ENCODE measurements at regions not wholly inside any gene's neighbourhood (a gene's known extent, or its start where the extent isn't known, plus 50 kb on each side); places are given as distances from the start of the nearest gene placed in this dataset.
"Not testable (repeated sequence)": the region's sequence is repeated elsewhere in the genome, so short reads cannot be mapped to it uniquely, and the experiment has no call there.

DNA sequence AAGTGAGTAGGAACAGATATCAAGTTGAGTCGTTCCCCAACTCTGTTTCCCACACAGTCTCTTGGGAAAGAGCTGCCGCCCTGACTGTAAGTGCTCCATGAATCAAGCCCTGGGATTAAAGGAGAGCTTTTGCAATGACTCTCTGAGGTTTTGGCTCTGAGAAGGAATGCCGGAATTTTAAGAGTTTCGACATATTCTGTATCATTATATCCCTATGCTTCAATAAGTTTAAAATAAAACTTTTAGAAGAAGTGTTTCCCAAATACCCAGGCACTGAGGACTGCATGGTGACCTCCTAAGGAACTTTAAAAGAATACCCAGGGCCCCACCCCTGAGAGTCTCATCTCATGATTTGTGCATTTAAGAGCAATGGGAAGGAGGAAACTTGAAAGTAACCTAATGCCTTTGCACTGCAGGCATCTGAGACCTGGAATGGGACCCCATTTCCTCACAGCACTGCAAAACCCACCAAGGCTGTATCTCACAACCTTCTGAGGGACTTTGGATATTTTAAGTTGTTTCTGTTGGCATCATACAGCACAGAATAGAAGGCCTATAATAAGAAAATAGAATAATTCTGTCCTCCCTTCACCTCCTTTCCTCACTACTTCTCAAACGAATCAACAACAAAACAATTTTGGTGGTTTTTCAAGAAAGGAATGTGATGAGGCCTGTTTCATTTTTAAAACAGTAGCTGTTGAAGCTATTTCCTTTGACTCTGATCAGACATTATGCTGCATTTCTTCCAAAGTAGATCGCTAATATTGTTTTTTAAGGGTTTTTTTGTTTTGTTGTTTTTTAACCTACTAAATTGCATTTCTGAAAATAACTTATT lies 121.2 kb downstream of the GASK1B start:
- no peak for DNase-seq

DNA sequence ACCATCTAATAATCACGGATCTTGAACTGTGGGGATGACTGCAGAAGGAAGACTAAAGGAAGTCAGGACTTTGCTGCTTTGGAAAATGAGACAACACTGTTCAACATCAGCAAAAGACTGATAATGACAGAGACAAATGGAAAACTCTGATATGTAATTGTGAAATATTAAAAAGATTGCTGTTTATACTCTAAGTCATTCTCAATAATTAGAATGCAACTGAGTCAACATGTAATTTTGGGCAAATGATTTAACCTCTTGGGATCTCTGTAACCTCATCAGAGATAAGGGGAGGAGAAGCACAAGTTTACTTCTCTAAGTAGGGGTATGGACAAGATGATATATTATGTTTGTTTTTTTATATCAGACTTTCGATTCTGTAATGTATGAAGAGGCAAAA lies 121.9 kb downstream of the GASK1B start:
- DNase-seq, result no peak

DNA sequence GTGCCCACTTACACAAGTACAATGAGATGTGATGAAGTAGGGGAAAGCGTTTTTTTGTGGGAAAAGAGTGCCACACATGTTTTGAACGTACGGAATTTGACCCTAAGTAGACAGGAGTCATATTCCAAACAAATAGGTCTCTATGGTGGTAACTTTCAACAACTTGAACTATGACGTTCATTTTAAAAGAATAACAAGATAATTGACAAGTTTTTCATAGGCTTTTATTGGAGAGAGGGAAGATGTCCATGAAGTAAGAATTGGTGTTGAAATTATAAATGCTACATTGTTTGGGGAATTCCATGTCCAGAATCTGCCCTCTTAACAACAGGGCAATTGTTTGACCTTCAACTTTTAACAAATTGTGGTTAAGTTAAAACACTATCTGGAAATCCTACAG lies 126.5 kb downstream of the GASK1B start:
- DNase-seq, result no peak

DNA sequence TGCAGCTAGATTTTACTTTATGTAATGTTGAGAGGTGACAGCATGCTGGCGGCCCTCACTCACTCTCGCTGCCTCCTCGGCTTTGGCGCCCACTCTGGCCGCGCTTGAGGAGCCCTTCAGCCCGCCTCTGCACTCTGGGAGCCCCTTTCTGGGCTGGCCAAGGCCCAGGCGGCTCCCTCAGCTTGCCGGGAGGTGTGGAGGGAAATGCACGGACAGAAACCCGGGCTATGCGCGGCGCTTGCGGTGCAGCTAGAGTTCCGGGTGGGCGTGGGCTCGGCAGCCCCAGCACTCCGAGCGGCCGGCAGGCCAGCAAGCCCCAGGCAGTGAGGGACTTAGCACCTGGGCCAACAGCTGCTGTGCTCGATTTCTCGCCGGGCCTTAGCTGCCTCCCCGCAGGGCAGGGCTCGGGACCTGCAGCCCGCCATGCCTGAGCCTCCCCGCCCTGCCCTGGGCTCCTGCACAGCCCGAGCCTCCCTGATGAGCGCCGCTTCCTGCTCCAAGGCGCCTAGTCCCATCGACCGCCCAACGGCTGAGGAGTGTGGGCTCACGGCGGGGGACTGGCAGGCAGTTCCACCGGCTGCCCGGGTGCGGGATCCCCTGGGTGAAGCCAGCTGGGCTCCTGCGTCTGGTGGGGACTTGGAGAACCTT lies 128.7 kb downstream of the GASK1B start:
- no peak for DNase-seq

DNA sequence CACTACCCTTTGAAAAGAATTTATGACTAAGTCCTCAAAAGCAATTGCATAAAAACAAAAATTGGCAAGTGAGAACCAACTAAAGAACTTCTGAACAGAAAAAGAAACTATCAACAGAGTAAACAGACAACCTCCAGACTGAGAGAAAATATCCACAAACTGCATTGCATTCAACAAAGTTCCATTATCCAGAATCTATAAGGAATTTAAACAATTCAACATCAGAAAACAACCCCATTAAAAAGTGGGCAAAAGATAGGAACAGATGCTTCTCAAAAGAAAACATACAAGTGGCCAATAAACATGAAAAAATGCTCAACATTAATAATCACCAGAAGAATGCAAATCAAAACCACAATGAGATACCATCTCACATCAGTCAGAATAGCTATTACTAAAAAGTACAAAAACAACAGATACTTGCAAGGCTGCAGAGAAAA lies 130.2 kb downstream of the GASK1B start:
- DNase-seq, result no peak

DNA sequence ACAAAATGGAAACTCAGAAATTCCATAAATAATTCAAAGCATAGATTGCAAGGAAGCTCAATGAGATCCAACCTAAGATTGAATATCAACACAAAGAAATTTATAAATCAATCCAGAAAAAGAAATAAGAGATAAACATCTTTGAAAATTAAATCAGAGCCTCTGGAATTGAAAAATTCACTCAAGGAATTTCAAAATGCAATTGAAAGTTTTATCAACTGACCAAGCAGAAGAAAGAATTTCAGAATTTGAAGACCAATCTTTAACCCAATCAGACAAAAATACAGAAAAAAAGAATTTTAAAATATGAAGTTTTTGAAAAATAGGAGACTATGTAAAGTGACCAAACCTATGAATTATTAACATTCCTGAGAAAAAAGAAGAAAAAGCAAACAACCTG lies 134.1 kb downstream of the GASK1B start:
- DNase-seq, result no peak

DNA sequence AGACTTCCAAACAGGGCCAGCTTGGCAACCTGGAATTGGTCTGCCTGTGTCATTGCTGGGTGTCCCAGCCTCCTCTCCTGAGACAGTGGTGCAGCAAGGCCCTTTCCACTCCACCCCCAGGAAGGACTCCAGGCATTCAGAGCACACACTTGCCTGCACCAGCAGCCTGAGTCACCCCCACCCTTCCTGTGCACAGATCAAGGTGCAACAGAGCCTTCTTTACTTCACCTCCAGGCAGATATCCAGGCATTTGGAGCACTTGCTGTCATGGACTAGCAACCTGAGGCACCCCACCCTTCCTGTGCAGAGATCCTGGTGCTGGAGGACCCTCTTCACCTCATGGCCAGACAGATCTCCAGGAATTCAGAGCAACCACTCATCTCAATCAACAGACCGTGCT lies 135.8 kb downstream of the GASK1B start:
- DNase-seq, result no peak

DNA sequence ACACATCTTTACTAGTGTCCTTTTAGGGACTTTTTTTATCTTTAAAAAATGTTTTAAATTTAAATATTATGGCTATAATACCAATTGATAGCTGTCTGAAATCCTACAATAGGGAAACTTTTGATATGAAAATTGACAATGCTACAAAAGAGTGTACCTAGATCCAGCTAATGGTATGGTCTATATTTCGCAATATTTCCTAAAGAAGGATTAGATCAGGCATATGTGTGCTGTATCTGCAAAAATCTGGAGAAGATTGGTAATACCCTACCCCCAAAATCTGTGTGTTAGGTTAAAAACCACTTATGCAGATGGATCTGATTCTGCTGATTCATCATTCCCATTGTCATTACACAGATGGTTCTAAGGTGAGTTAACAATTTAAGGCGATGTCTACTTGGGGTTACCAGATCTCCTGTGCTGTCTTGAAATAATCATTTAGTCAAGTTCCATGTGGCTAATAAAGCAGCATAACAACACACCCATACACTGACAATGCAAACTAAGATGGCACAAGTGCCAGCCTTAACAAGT lies 137.1 kb downstream of the GASK1B start:
- no peak for DNase-seq

DNA sequence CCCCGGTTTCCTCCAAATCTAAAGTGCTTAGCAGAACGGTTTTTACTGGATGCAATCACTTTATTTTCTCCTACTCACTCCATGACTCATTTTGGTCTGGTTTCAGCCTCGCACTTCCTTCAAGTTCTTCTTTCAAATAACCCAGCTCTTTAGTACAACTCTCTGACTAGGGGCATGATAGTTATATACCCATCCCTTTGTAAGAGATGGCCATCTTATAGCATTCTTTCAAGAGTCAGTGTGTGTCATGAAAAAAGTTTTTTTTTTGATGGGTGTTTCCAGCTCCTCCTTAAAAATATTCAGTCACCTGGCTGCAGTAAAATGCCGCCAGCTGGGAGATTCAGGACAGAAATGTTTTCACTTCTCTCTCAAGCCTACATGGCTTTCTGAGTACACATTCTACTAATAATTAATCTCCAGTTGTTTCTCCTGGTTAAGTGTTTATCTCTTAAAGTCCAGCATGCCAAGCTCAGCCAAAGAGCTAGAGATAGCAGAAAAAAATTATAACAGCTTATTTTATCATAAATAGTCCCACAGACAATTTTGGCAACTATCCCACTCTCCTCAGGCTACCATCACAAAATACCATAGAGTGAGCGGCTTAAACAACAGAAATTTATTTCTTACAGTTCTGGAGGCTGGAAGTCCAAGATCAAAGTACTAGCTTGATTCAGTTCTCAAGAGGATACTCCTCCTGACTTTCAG lies 139.3 kb downstream of the GASK1B start:
- DNase-seq, result no peak

DNA sequence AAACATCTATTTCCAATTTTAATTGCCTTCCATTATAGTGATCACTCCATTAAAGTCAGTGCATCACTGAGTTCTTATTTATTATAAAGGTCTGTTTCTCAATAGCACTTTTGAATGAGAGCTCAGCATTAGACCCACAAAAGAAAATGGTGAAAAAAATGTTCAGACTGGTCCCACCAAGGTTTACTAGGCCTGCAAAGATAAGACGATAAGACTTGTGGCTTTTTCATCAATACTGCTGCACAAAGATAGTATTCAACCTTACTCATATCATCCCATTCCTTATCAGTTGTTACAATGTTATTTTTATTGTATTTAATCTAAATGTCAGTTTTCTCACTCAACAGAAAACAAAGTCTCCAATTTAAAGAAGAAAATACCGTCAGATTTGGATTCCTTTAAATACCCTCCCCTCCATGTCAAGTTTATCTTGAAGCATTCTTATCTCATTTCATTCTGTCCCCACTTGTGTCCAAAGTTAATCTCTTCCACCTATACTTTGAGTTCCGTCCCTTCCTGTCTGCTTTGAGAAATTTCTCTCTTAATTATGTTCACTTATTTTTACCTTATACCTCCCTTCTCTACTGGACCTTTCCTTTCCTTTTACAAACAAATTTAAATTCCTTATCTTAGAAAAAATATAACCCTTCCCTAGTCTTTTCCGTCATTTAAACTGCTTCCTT lies 140.0 kb downstream of the GASK1B start:
- DNase-seq, result no peak

DNA sequence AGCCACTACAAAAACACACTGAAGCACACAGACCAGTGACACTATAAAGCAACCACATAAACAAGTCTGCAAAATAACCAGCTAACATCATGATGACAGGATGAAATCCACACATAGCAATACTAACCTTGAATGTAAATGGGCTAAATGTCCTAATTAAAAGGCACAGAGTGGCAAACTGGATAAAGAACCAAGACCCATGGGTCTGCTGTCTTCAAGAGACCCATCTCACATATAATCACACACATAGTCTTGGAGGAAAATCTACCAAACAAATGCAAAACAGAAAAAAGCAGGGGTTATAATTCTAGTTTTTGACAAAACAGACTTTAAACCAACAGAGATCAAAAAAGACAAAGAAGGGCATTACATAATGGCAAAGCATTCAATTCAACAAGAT lies 144.4 kb downstream of the GASK1B start:
- not testable (repeated sequence) for DNase-seq

DNA sequence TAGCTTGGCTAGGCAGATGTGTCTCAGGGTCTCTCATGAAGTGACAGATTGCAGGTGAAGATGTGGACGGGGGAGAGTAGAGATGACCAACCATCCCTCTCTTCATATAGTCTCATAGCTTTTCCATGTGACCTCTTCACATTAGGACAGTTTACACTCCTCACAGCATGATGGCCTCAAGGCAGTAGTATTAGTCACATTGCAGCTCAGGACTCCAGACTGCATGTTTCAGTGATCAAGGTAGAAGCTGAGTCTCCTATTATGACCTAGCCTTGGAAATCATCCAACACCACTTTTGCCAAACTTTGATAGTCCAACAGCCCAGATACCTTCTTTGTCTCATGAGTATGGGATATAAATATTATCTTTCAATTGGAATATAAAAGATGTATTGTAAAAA lies 147.7 kb downstream of the GASK1B start:
- DNase-seq, result no peak

DNA sequence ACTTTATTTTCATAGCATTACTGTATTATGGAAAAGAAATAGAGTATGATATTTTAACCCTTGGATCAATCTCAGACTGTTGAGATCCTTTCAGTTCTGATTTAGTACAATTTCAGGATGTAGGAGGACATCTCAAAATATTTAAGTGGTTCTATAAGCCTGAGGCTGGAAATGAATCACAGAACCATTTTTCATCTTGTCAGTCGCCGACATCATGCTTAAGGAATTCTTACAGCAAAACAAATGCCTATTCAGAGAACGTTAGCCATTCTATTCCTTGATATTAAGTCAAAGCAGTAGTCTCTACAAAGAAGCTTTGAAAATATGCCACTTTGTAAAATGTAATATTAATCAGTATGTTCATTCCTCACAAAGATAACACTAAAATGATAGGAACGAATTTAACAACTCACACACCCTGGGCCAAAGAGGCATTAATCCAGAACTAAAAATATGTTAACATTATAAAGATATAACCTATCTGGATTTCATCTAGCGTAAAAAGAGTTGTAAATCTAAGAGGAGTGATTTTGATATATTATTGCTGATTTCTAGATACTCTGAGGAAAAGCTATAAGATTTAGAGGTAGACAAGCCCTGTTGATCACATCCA lies 152.0 kb downstream of the GASK1B start:
- DNase-seq, result no peak

DNA sequence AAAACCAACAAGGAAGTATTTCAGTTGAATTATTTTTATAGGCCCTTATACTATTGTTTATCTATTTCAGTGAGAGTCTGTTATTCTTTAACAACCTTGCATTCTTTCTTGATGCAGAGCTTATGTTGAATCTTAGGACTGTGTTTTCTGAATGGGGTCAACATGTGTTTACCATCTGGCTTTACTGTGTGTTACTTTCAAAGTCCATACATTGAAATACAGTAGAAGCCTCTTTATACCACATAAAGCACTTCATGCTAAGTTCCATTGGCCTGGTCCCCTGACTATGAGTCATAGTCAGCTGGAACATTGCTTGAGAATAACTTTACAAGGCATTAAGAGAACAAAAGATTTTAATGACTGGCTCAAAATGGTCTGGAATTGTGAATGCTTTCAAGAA lies 152.6 kb downstream of the GASK1B start:
- no peak for DNase-seq

DNA sequence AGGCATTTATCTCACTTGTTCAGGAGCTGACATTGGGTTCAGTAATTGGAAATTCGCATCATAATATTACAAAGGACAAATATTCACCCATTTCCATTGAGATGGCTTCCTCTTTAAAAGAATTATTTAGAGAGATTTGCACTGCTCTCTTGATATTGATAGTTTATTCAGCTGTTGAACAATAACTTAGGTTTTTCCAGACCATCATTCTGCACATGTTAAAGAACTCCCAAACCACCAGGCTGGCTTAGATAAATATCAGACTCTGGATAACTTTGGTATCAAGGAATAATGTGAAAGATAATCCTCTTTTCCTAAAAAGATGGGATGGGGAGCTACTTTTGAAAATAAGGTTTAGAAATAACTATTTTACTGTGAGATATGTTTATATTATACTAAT lies 154.0 kb downstream of the GASK1B start:
- DNase-seq, result no peak

DNA sequence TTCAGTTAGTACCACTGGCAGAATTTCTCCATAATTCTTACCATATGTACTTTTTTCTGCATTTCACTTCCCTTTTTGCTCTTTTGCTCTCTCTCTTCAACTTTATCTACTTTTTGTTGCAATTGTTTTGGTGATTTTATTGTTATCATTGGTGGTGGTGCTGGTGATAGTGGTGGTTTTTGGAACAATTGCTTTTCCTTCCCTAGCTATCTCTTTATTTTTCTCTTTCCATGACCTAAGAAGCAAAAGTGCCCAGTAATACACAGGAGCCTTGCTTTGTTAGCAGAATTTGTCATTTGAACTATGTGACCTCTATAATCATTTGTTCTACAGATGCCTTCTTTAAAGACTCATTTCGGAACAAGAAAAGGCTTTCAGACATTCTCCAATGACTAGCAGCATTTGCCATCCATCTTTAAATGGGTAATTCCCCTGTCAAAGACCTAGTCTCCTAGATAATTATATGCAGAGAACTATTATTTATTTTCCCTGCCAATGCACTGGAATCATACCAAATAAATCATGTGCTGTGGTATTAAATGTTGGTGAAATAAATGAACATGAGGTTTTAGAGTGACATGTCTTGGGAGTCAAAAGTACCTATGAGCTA lies 154.5 kb downstream of the GASK1B start:
- no peak for DNase-seq

DNA sequence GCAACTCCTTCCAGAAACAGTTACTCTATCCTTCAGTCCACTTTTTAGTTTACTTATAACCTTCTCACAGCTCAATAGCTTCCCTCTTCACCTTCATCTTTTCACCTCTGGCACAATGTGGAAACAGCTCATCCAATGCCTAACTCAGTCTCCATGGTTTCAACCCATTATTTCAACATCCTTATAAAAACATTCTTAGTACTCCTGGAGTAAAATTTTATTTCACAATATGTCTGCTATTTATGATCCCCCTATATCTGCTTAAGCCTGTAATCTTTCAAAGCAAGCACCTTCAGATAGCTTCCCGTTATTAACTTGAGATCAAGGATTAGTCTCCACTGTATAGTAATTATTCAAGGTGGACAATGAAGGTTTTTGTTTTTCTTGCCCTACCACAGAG lies 156.3 kb downstream of the GASK1B start:
- DNase-seq, result no peak

DNA sequence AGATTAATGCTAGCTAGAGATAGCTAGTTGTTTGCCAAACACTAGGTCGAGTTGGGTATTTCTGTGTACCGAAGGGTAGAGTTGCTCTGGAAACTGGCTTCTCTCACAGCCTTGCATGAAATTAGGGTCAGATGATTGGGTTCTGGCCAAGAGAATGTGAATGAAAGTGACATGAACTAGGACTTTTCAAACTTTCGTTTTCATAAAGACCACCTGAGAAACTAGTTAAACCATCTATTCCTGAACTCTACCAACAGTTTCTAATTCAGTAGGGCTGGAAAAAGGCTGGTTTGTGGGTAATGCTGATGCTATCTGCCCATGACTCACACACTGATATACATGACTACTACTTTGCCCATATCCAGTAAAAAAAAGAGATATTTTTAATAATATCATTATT lies 157.6 kb downstream of the GASK1B start:
- no peak for DNase-seq

DNA sequence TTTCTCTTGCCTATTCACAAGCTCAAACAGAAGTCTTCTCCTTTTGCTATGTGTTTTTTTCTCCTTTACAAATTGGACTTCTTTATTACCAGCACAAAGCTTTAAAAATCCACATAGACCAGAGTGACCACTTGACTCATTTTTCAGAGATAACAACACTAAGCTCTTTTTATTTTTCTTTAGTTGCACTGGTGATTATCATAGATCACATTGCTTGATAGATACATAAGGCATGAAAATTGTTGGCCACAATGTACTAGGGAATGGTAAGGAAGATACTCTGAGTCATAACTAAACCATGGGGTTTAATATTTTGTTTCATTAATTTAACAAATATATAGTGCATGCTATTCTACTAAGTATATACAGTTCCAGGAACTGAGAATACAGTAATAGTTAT lies 159.0 kb downstream of the GASK1B start:
- DNase-seq, result no peak

DNA sequence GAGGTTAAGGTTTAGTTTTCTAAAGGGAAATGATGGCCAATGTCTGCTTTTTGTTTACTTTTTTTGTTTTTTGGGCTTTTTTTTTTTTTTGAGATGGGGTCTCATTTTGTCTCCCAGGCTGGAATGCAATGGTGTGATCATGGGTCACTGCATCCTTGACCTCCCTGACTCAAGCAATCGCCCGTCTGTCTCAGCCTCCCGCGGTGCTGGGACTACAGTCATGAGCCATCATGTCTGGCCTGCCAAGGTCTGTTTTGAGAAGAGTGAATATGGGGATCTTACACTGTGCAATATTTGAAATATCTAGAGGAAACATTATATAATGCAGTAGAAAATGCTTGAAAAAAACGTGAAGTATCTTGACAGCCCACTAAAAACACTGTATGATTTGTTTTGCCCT lies 162.5 kb downstream of the GASK1B start:
- DNase-seq, result no peak

DNA sequence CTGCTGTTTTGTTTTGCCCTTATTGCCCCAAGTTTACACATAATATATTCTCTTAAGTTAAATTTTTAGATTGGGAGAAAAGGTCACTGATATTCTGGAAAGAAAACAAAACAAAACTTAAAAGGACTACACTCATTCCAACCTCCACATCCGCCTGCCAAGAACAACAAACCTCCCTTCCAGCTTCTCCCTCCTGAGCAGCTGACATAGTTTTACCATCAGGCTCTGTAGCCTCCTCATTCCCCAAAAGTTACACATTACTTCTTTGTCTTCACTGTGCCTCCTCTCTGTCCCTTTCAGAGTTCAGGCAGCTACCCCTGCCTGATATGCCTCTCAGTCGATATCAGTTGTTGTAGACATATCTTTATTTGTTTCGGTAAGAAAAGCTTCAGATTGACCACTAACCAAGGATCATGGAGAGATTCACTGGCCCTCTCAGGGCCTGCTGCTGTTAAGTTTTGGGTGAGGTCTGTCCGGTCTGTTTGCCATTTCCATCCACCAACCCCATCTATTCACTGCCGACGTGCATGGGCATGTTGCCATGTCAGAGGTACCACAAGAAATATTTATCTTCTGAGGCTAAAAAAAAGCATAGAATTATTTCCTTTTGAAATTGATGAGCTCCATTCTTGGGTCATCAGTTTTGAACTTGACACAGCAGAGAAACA lies 164.1 kb downstream of the GASK1B start:
- DNase-seq, result no peak

DNA sequence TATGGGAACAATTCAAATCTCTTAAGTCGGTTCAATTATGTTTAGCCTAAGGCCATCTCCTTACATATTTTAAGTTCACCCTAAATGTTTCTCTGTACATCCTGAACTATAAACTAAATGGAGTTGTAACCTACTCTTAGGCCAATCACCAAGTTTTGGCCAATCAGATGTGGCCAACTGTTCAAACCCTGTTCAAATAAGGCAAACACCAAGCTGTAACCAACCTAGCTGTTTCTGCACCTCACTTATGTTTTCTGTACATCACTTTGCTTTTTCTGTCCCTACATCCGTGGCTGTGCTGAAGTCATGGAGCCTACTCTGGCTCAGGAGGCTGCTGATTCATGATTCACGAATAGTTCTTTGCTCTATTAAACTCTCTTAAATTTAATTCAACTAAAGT lies 165.3 kb downstream of the GASK1B start:
- DNase-seq, result no peak

Data from stimulated activated naive CD4-positive, alpha-beta T cell treated with Interleukin-2 at 50 U/mL for 16 hours (primary cell).